Nephron (organoid): ENCODE measurements at regions not wholly inside any gene's neighbourhood (a gene's known extent, or its start where the extent isn't known, plus 50 kb on each side); places are given as distances from the start of the nearest gene placed in this dataset.

Experiments
- H3K27ac Mint-ChIP-seq, 3 experiments: 2 replicates each; pipeline ENCODE4 v1.8.0; 2020; ENCODE audit warnings: mixed read lengths in 3 of 3, mild to moderate bottlenecking in 2 of 3, moderate library complexity in 1 of 3
- H3K27me3 Mint-ChIP-seq: 2 replicates; pipeline ENCODE4 v1.8.0; 2021; ENCODE audit warnings: low read depth, mild to moderate bottlenecking, moderate library complexity, mixed read lengths
- H3K36me3 Mint-ChIP-seq: 2 replicates; pipeline ENCODE4 v1.8.0; 2020; ENCODE audit warnings: low read depth, mixed read lengths
- H3K4me1 Mint-ChIP-seq: 2 replicates; pipeline ENCODE4 v1.8.0; 2020; ENCODE audit warnings: mixed read lengths
- H3K4me3 Mint-ChIP-seq, 3 experiments: 2 replicates each; pipeline ENCODE4 v1.8.0; 2020; ENCODE audit warnings: mild to moderate bottlenecking in 3 of 3, mixed read lengths in 3 of 3, moderate library complexity in 2 of 3
- H3K9me3 Mint-ChIP-seq: 2 replicates; pipeline ENCODE4 v1.8.0; 2020; ENCODE audit warnings: mixed read lengths
- CTCF ChIP-seq, 3 experiments: fragments of 200-600 bp; sonication (generic); IDR thresholded peaks; one replicate each; pipeline ENCODE4 v1.5.0; 2021; ENCODE audit warnings: antibody characterized with exemption in 3 of 3; ENCODE audit not compliant: unreplicated experiment in 3 of 3

DNA sequence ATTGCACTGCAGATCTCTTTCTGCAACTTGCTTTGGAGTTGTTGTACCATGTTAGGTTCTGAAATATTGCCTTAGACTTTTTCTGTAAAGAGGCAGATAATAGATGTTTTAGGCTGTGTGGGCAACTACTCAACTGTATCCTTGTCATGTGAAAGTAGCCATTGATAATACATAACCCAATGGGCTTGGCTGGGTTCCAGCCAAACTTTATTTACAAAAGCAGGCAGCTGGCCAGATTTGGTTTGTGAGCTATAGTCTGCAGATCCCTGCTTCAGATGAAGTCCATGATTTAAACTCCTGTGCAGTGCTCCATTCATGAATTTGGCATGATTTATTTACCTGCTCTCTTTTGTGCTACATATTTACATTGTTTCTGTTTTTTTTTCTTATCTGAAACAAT, 300.4 kb downstream of the IRX2 start:
- H3K27ac Mint-ChIP-seq: no peak overlapping the region
- TF ChIP-seq CTCF (IDR thresholded peaks at IDR 0.05; ENCODE audit: unreplicated experiment in 3 of 3): no peak
- no peaks in the 10 kb centered on the region for H3K9me3 Mint-ChIP-seq
- no peak overlapping the region for H3K4me3 Mint-ChIP-seq
- H3K36me3 Mint-ChIP-seq: no peaks in the 10 kb centered on the region
- no peaks in the 10 kb centered on the region for H3K4me1 Mint-ChIP-seq
- H3K27me3 Mint-ChIP-seq: peaks cover 21% of the 10 kb centered on the region

GRCh38 chr5:2442496-2443354, 308.8 kb downstream of the IRX2 start:
- Mint-ChIP-seq H3K4me1 (no peaks in the 10 kb centered on the region), H3K36me3 (no peaks in the 10 kb centered on the region), H3K4me3 (no peak overlapping the region), H3K27ac (no peak overlapping the region), H3K9me3 (no peaks in the 10 kb centered on the region), H3K27me3 (peaks cover 9% of the 10 kb centered on the region)
- TF ChIP-seq CTCF (IDR thresholded peaks at IDR 0.05; ENCODE audit: unreplicated experiment in 3 of 3): no peak

- H3K27me3 Mint-ChIP-seq: peaks cover 9% of the 10 kb centered on the region
- TF ChIP-seq CTCF (IDR thresholded peaks at IDR 0.05; ENCODE audit: unreplicated experiment in 3 of 3): no peak
- H3K27ac Mint-ChIP-seq: no peak overlapping the region
- H3K9me3 Mint-ChIP-seq: no peaks in the 10 kb centered on the region
- no peak overlapping the region for H3K4me3 Mint-ChIP-seq
- H3K4me1 Mint-ChIP-seq: no peaks in the 10 kb centered on the region
- no peaks in the 10 kb centered on the region for H3K36me3 Mint-ChIP-seq
Measured at GRCh38 chr5:2441495-2442180, 309.8 kb downstream of the IRX2 start.

DNA sequence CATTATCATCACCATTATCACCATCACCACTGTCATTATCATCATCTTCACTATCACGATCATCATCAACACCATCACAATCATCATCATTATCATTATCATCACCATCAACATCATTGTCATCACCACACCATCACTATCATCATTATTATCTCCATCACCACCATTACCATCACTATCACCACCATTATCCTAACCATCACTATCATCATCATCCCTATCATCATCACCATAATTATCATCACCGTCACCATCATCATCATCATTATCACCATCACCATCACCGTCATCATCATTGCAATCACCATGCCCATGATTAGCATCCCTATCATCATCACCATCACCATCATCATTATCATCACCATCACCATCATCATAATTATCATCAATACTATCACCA, 311.9 kb downstream of the IRX2 start:
- H3K4me3 Mint-ChIP-seq: no peak overlapping the region
- peaks cover 20% of the 10 kb centered on the region for H3K27me3 Mint-ChIP-seq
- no peaks in the 10 kb centered on the region for H3K9me3 Mint-ChIP-seq
- no peaks in the 10 kb centered on the region for H3K4me1 Mint-ChIP-seq
- no peak overlapping the region for H3K27ac Mint-ChIP-seq
- no peaks in the 10 kb centered on the region for H3K36me3 Mint-ChIP-seq
- no peak for TF ChIP-seq CTCF (IDR thresholded peaks at IDR 0.05; ENCODE audit: unreplicated experiment in 3 of 3)

DNA sequence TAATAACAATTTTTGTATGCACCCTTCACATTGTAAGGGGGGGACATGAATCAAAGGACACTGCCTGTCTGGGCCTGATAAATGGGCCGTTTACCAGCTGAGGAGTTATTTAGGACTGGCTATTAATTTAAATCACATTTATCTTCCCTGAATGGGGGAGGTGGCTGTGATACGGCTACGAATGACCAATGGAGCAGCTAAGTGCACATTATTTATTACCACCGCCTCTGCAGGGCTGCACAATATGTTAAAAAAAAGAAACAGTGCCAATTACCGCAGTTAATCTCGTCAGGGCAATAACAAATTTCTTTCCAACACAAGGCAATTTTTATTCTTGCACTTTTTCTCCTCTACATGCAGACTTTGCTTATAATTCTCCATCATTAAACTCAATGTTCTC, 318.4 kb downstream of the IRX2 start:
- no peak overlapping the region for H3K27ac Mint-ChIP-seq
- H3K4me1 Mint-ChIP-seq: peaks cover 4% of the 10 kb centered on the region
- H3K36me3 Mint-ChIP-seq: no peaks in the 10 kb centered on the region
- no peak overlapping the region for H3K4me3 Mint-ChIP-seq
- peaks cover 63% of the 10 kb centered on the region for H3K27me3 Mint-ChIP-seq
- H3K9me3 Mint-ChIP-seq: peaks cover 5% of the 10 kb centered on the region
- TF ChIP-seq CTCF (IDR thresholded peaks at IDR 0.05; ENCODE audit: unreplicated experiment in 3 of 3): no peak
